ENCODE measurements at regions not wholly inside any gene's neighbourhood (a gene's known extent, or its start where the extent isn't known, plus 50 kb on each side); places are given as distances from the start of the nearest gene placed in this dataset.
"Not testable (repeated sequence)": the region's sequence is repeated elsewhere in the genome, so short reads cannot be mapped to it uniquely, and the experiment has no call there.

GRCh38 chr6:92273694-92274093 is 1145.7 kb downstream of the EPHA7 start:
- no peaks in the 10 kb centered on the region for H3K27me3 Mint-ChIP-seq
- no peaks in the 10 kb centered on the region for H3K4me1 Mint-ChIP-seq
- no peak for ATAC-seq (replicated peaks)
- H3K4me3 Mint-ChIP-seq: no peak overlapping the region
- H3K27ac Mint-ChIP-seq: no peak overlapping the region
- H3K36me3 Mint-ChIP-seq (ENCODE audit: low read depth): no peaks in the 10 kb centered on the region
- peaks cover 11% of the 10 kb centered on the region for H3K9me3 Mint-ChIP-seq

- no peak overlapping the region for H3K27ac Mint-ChIP-seq
- no peak overlapping the region for H3K4me3 Mint-ChIP-seq
- H3K9me3 Mint-ChIP-seq: peaks cover 8% of the 10 kb centered on the region
- H3K27me3 Mint-ChIP-seq: no peaks in the 10 kb centered on the region
- no peak for ATAC-seq (replicated peaks)
- no peaks in the 10 kb centered on the region for H3K4me1 Mint-ChIP-seq
- no peaks in the 10 kb centered on the region for H3K36me3 Mint-ChIP-seq (ENCODE audit: low read depth)
Measured at GRCh38 chr6:92271091-92271490, 1148.3 kb downstream of the EPHA7 start.

DNA sequence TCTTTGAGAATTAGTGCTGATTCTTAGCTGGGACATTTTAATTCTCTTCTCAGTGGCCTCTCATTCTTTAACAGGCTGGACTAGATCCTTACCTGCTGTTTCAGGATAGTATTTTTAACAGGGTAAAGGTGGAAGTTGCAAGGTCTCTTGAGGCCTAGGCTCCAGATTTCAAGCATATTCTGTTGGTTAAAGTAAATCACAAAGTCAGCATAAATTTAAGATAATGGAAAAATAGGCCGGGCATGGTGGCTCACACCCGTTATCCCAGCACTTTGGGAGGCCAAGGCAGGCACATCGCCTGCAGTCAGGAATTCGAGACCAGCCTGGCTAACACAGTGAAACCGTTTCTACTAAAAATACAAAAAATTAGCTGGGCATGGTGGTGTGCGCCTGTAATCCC is 1149.0 kb downstream of the EPHA7 start:
- no peak for ATAC-seq (replicated peaks)
- Mint-ChIP-seq H3K4me1 (no peaks in the 10 kb centered on the region), H3K36me3 (ENCODE audit: low read depth) (no peaks in the 10 kb centered on the region), H3K9me3 (peaks cover 8% of the 10 kb centered on the region), H3K27me3 (no peaks in the 10 kb centered on the region), H3K4me3 (no peak overlapping the region), H3K27ac (no peak overlapping the region)

DNA sequence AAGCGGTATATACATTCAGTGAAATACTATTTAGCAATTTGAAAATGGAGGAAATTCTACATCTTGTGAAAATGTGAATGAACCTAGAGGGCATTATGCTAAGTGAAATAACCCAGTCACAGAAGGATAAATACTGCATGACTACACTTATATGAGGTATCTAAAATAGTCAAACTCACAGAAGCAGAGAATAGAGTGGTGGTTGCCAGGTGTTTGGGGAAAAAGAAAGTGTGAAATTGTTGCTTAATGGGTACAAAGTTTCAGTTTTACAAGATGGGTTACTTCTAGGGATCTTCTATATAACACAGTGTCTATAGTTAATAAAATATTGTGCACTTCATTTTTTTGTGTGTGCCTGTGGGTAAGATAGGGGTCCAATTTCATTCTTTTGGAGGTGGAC is 1152.0 kb downstream of the EPHA7 start:
- Mint-ChIP-seq H3K4me3 (no peak overlapping the region), H3K27me3 (no peaks in the 10 kb centered on the region), H3K27ac (no peak overlapping the region), H3K36me3 (ENCODE audit: low read depth) (no peaks in the 10 kb centered on the region), H3K9me3 (peaks cover 2% of the 10 kb centered on the region), H3K4me1 (no peaks in the 10 kb centered on the region)
- no peak for ATAC-seq (replicated peaks)

DNA sequence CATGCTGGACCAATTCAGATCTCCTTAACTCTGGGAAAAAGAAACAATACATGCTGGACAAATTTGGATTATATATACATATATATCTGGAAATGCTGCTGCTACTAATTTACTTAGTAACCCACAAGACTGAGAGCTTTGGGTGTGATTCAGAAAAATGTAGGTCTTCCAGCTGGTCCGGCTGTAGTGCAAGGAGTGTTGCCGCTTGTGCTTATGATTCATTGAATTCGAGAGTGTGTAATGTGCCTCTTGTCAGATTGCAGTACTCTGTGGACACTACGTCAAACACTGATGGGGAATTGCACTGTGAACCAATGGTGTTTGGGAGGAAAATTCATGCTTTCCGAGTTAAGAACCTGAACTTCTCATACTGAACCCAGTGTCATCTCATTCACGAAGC is 1155.5 kb downstream of the EPHA7 start:
- ATAC-seq (replicated peaks): no peak
- Mint-ChIP-seq H3K4me1 (no peaks in the 10 kb centered on the region), H3K27me3 (no peaks in the 10 kb centered on the region), H3K4me3 (no peak overlapping the region), H3K36me3 (ENCODE audit: low read depth) (no peaks in the 10 kb centered on the region), H3K27ac (no peak overlapping the region), H3K9me3 (peaks cover 12% of the 10 kb centered on the region)

- ATAC-seq (replicated peaks): no peak
- H3K9me3 Mint-ChIP-seq: peaks cover 12% of the 10 kb centered on the region
- no peaks in the 10 kb centered on the region for H3K36me3 Mint-ChIP-seq (ENCODE audit: low read depth)
- H3K4me1 Mint-ChIP-seq: no peaks in the 10 kb centered on the region
- no peak overlapping the region for H3K4me3 Mint-ChIP-seq
- no peak overlapping the region for H3K27ac Mint-ChIP-seq
- no peaks in the 10 kb centered on the region for H3K27me3 Mint-ChIP-seq
Measured at GRCh38 chr6:92259171-92259570, 1160.2 kb downstream of the EPHA7 start.

- no peak for ATAC-seq (replicated peaks)
Measured at GRCh38 chr6:92243315-92243714, 1176.0 kb downstream of the EPHA7 start.

GRCh38 chr6:92231171-92231701 is 1188.1 kb downstream of the EPHA7 start:
- Mint-ChIP-seq H3K27ac (no peak overlapping the region), H3K9me3 (peaks cover 17% of the 10 kb centered on the region), H3K36me3 (ENCODE audit: low read depth) (no peaks in the 10 kb centered on the region), H3K4me3 (no peak overlapping the region), H3K4me1 (no peaks in the 10 kb centered on the region), H3K27me3 (no peaks in the 10 kb centered on the region)
- ATAC-seq (replicated peaks): no peak

More at GRCh38 chr6:92243315-92243714, 1176.0 kb downstream of the EPHA7 start:
- no peaks in the 10 kb centered on the region for H3K27me3 Mint-ChIP-seq
- no peak overlapping the region for H3K27ac Mint-ChIP-seq
- peaks cover 8% of the 10 kb centered on the region for H3K9me3 Mint-ChIP-seq
- H3K4me1 Mint-ChIP-seq: no peaks in the 10 kb centered on the region
- no peak overlapping the region for H3K4me3 Mint-ChIP-seq
- no peaks in the 10 kb centered on the region for H3K36me3 Mint-ChIP-seq (ENCODE audit: low read depth)

GRCh38 chr6:92219987-92220386 is 1199.4 kb downstream of the EPHA7 start:
- H3K9me3 Mint-ChIP-seq: peaks cover 10% of the 10 kb centered on the region
- not testable (repeated sequence) for ATAC-seq (replicated peaks); H3K27ac Mint-ChIP-seq; H3K4me3 Mint-ChIP-seq; H3K4me1 Mint-ChIP-seq; H3K36me3 Mint-ChIP-seq (ENCODE audit: low read depth); H3K27me3 Mint-ChIP-seq

DNA sequence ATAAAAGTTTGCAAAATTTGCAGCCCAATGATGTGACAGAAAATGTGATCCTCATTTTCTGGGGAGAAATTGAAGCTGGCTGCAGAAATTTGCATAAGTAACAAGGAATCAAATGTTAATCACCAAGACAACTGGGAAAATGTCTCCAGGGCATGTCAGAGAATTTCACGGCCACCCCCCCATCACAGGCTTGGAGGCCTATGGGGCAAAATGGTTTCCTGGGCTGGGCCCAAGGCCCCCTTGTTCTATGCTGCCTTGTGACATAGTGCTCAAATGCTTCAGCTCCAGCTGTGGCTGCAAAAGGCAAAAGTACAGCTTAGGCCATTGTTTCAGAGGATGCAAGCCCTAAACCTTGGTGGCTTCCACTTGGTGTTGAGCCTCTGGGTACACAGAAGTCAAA is 1202.6 kb downstream of the EPHA7 start:
- Mint-ChIP-seq H3K27ac (no peak overlapping the region), H3K9me3 (peaks cover 10% of the 10 kb centered on the region), H3K4me1 (no peaks in the 10 kb centered on the region), H3K4me3 (no peak overlapping the region), H3K36me3 (ENCODE audit: low read depth) (no peaks in the 10 kb centered on the region), H3K27me3 (no peaks in the 10 kb centered on the region)
- no peak for ATAC-seq (replicated peaks)

DNA sequence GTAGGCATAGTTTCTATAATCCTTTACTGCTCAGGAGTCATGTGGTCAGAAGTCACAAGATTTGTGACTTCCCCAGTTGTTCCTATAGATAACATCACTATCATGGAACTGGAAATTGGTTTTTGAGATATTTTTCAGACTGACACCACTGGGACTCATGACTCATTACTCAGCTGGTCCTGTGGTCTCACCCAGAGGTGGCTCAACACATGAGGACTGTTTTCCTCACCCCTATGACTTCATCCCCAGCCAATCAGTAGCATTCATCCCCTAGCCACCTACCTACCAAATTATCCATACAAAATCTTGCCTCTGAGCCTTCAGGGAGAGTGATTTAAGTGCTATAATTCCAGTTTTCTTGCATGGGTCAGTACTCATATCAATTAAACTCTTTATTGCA is 1217.7 kb downstream of the EPHA7 start:
- no peak overlapping the region for H3K4me3 Mint-ChIP-seq
- peaks cover 6% of the 10 kb centered on the region for H3K9me3 Mint-ChIP-seq
- no peak for ATAC-seq (replicated peaks)
- no peak overlapping the region for H3K27ac Mint-ChIP-seq
- no peaks in the 10 kb centered on the region for H3K4me1 Mint-ChIP-seq
- no peaks in the 10 kb centered on the region for H3K36me3 Mint-ChIP-seq (ENCODE audit: low read depth)
- H3K27me3 Mint-ChIP-seq: no peaks in the 10 kb centered on the region

GRCh38 chr6:92196325-92196724 is 1223.0 kb downstream of the EPHA7 start:
- no peaks in the 10 kb centered on the region for H3K4me1 Mint-ChIP-seq
- no peaks in the 10 kb centered on the region for H3K36me3 Mint-ChIP-seq (ENCODE audit: low read depth)
- no peaks in the 10 kb centered on the region for H3K9me3 Mint-ChIP-seq
- H3K4me3 Mint-ChIP-seq: no peak overlapping the region
- no peak overlapping the region for H3K27ac Mint-ChIP-seq
- no peaks in the 10 kb centered on the region for H3K27me3 Mint-ChIP-seq
- ATAC-seq (replicated peaks): no peak

GRCh38 chr6:92195796-92196195 is 1223.6 kb downstream of the EPHA7 start:
- no peaks in the 10 kb centered on the region for H3K27me3 Mint-ChIP-seq
- H3K36me3 Mint-ChIP-seq (ENCODE audit: low read depth): no peaks in the 10 kb centered on the region

GRCh38 chr6:92188016-92188415 is 1231.3 kb downstream of the EPHA7 start:
- Mint-ChIP-seq H3K9me3 (peaks cover 5% of the 10 kb centered on the region), H3K4me3 (no peak overlapping the region), H3K4me1 (no peaks in the 10 kb centered on the region), H3K27ac (no peak overlapping the region), H3K36me3 (ENCODE audit: low read depth) (no peaks in the 10 kb centered on the region), H3K27me3 (no peaks in the 10 kb centered on the region)
- no peak for ATAC-seq (replicated peaks)

More at GRCh38 chr6:92195796-92196195, 1223.6 kb downstream of the EPHA7 start:
- ATAC-seq (replicated peaks): no peak
- Mint-ChIP-seq H3K27ac (no peak overlapping the region), H3K9me3 (no peaks in the 10 kb centered on the region), H3K4me1 (no peaks in the 10 kb centered on the region), H3K4me3 (no peak overlapping the region)

GRCh38 chr6:92184933-92185332 is 1234.4 kb downstream of the EPHA7 start:
- H3K27ac Mint-ChIP-seq: no peak overlapping the region
- H3K36me3 Mint-ChIP-seq (ENCODE audit: low read depth): no peaks in the 10 kb centered on the region
- no peak for ATAC-seq (replicated peaks)
- H3K27me3 Mint-ChIP-seq: no peaks in the 10 kb centered on the region
- H3K4me1 Mint-ChIP-seq: no peaks in the 10 kb centered on the region
- no peak overlapping the region for H3K4me3 Mint-ChIP-seq
- H3K9me3 Mint-ChIP-seq: peaks cover 8% of the 10 kb centered on the region

DNA sequence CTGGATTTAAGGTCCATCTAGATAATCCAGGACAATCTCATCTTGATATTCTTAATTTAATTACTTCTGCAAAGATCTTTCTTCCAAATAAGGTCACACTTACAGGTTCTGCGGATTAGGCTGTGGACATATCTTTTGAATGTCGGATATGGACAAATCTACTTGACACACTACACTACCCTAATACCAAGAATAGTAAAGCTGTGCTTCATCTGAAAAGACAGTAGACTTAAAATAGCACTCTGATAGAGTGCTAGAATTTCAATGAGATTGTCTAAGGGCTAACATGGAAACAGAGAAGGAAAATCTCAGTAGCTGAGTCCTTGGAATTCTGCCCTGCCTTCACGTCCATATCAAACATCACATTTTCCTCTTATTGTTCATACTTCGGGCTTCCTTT is 1238.0 kb downstream of the EPHA7 start:
- no peaks in the 10 kb centered on the region for H3K27me3 Mint-ChIP-seq
- no peaks in the 10 kb centered on the region for H3K4me1 Mint-ChIP-seq
- no peaks in the 10 kb centered on the region for H3K36me3 Mint-ChIP-seq (ENCODE audit: low read depth)
- peaks cover 9% of the 10 kb centered on the region for H3K9me3 Mint-ChIP-seq
- H3K27ac Mint-ChIP-seq: no peak overlapping the region
- no peak for ATAC-seq (replicated peaks)
- H3K4me3 Mint-ChIP-seq: no peak overlapping the region
